Activated CD4-positive, alpha-beta T cell treated with anti-CD3 and anti-CD28 coated beads, Interleukin-2, amount 50 U/mL, for 24 hours (primary cell): ENCODE measurements at regions not wholly inside any gene's neighbourhood (a gene's known extent, or its start where the extent isn't known, plus 50 kb on each side); places are given as distances from the start of the nearest gene placed in this dataset.
"Not testable (repeated sequence)": the region's sequence is repeated elsewhere in the genome, so short reads cannot be mapped to it uniquely, and the experiment has no call there.

Experiments used
- DNase-seq, 2 donors: peaks; one replicate each; pipeline ENCODE4 v3.0.0-alpha.2; 2020; ENCODE audit warnings: low read depth in 1 of 2, low spot score in 1 of 2

- DNase-seq = no peak
These were observed 673.8 kb downstream of the ANKRD7 start for GRCh38 chr7:118898284-118898683.

DNA sequence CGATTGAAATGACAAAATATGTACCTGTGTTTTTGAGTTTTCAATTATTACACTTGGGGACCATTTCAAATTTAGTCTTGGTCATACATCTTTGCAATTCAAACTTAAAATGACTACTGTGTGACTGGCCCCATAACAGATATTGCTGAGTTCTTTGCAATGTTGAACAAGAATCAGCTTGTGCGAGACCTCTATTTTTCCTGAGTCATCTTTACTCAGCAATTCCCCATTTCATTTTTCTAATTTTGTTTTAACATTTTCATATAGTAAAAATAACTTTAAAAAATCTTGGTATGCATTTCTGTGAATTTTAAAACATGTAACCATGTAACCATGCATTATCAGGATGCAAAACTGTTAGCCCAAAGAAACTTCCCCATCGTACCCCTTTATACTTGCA, 678.1 kb downstream of the ANKRD7 start:
- no peak for DNase-seq

GRCh38 chr7:118907911-118908527, 683.5 kb downstream of the ANKRD7 start:
- DNase-seq = no peak

DNA sequence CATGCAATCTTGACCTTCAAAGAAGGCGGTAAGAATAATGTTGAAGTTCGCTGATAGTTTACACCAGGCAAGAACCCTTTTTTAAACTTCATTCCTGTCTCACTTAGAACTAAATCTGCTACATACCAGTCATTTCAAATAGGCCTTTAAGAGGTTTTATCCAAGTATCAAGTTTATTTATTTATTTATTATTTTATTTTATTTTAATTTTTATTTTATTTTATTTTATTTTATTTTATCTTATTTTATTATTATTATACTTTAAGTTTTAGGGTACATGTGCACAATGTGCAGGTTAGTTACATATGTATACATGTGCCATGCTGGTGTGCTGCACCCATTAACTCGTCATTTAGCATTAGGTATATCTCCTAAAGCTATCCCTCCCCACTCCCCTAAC, 691.6 kb downstream of the ANKRD7 start:
- DNase-seq = not testable (repeated sequence)

GRCh38 chr7:118918556-118918955, 694.1 kb downstream of the ANKRD7 start:
- DNase-seq = no peak

- no peak for DNase-seq
These were observed 714.3 kb downstream of the ANKRD7 start for GRCh38 chr7:118938845-118939244.

- DNase-seq = no peak
These were observed 719.8 kb downstream of the ANKRD7 start for GRCh38 chr7:118944271-118944670.

- no peak for DNase-seq
These were observed 721.6 kb downstream of the ANKRD7 start for GRCh38 chr7:118945911-118946682.

GRCh38 chr7:118948508-118948907, 724.0 kb downstream of the ANKRD7 start:
- no peak for DNase-seq

GRCh38 chr7:118949031-118949430, 724.5 kb downstream of the ANKRD7 start:
- DNase-seq = no peak

- not testable (repeated sequence) for DNase-seq
These were observed 731.8 kb downstream of the ANKRD7 start for GRCh38 chr7:118956285-118956684.

DNA sequence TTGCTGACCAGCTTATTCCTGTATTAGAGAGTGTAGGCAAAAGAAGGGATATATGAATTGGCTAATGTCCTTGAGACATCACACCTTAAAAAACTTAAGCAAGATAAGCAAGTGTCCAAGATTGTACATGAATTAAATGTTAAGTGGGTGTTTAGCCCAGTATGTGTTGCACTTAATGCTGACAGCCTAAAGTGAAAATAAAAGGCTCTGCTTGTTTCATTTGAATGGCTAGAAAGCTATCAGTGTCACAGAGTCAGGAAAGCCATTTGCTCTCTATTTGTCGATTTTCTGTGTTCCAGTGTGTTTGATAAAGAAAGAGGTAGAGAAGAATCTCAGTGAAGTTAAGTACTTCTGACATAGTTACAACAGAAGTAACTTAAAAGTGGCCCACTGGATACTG, 744.9 kb downstream of the ANKRD7 start:
- DNase-seq = no peak

DNA sequence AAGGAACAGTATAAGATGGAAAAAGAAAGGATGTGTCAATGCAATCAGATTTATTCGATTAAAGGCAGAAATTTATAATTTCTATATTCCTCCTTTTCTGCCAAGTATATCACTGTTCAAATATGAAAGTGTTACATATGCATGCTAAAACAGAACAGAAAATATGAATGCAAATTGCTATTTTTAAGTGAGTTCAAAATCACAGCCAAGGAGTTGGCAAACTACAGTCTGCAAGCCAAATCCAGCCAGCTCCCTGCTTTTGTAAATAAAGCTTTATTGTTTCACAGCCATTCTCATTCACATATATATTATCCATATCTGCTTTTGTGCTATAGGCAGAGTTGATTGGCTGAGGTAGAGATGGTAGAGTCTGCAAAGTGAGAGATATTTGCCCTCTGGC, 747.2 kb downstream of the ANKRD7 start:
- DNase-seq = no peak

- DNase-seq = no peak
These were observed 750.3 kb downstream of the ANKRD7 start for GRCh38 chr7:118974836-118975235.

- DNase-seq = no peak
These were observed 770.8 kb downstream of the ANKRD7 start for GRCh38 chr7:118995350-118995749.

GRCh38 chr7:119007236-119007635, 782.7 kb downstream of the ANKRD7 start:
- no peak for DNase-seq

GRCh38 chr7:119010635-119011034, 786.1 kb downstream of the ANKRD7 start:
- DNase-seq = no peak

- no peak for DNase-seq
These were observed 801.9 kb downstream of the ANKRD7 start for GRCh38 chr7:119026391-119026790.

- no peak for DNase-seq
These were observed 804.2 kb downstream of the ANKRD7 start for GRCh38 chr7:119028736-119029135.

- not testable (repeated sequence) for DNase-seq
These were observed 807.6 kb downstream of the ANKRD7 start for GRCh38 chr7:119032136-119032535.

- DNase-seq = no peak
These were observed 809.1 kb downstream of the ANKRD7 start for GRCh38 chr7:119033641-119034040.

GRCh38 chr7:119037941-119038340, 813.4 kb downstream of the ANKRD7 start:
- DNase-seq = no peak

- no peak for DNase-seq
These were observed 821.6 kb downstream of the ANKRD7 start for GRCh38 chr7:119046068-119046467.
